ENCODE measurements at regions not wholly inside any gene's neighbourhood (a gene's known extent, or its start where the extent isn't known, plus 50 kb on each side); places are given as distances from the start of the nearest gene placed in this dataset.

DNA sequence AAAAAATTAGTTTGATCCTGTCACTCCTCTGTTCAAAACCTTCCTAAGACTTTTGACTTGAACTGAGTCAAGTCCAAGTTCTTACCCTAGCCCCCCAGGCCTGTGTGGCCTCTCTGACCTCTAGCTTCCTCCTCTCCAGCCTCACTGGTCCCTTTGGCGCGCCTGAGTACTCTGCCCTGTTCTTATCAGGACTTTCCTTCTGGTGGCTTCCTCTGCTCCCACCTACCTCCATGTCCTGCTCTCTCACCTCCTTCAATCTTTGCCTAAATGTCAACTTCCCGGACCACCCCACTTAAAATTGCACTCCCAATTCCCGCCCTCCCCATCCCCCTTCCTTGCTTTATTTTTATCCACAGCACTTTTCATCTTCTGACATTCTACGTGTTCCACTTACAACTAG, 526.1 kb upstream of the KLF4 start:
- DNase-seq, result no peak

DNA sequence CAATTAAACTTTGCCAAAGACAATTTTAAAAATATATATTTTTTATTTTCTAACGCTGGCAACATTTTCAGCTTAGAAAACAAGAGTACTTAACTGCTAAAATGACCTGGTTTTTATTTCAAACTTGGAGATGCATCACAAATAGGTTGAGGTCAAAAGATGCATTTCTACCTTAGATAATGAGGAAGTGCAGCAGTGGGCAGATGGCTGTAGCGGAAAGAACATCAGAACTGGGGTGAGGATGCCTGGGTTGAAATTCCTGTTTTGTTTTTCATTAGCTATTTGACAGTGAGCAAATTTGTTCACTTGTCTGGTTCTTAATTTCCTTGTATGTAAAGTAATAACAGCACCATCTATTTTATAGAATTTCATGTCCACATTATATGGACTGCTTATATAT, 524.8 kb upstream of the KLF4 start:
- no peak for DNase-seq

DNA sequence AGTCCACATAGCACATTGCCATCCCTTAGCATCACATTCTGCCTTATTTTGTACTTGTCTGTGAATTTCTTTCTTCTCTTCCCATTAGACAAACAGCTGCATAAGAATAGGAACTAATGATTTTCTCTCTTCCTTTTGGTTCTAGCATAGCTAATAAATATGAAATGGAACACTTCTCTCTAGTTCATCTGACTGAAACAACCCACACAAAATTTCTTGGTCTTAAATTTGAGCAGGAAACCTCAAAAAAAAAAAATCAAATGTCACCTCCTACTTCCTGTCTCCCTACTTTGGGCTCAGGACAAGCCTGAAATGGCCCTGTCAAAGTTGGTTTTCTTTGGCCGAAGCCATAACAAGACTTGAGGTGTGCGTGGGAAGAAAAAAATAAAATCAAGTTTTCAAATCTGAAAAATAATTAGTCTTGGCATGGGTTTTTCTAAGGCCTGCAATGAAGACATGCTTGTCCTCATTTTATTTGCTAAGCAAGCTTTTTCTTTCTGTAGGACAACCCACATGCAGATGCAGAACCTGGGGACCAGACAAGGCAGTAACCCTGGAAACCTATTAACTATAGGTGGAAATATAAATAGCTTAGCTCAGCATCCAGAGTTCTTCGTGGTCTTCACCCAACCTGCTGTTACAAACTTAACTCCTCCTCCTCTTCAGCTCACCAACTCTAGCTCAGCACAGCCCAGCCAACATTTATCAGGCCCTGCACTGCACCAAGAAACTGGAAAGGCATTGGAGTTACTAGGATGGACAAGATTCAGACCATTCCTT, 523.5 kb upstream of the KLF4 start:
- DNase-seq, result no peak

DNA sequence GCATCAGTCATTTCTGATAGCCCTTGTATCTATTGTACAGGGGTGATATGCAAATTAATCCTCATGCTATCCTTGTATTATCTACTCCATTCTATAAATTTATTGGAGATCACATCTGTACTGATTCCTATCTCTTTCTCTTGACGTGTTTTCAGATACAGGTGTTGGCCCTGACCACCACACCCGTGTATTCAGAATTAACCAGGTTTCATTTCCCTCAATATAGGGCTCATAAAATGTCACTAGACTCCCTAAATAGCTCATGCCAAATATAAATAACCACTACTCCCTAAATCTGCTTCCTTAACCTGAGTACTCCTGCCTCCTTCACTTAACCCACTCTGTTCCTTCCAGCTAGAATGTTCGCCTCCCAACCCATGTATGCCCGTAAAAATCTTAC, 522.8 kb upstream of the KLF4 start:
- DNase-seq, result no peak

DNA sequence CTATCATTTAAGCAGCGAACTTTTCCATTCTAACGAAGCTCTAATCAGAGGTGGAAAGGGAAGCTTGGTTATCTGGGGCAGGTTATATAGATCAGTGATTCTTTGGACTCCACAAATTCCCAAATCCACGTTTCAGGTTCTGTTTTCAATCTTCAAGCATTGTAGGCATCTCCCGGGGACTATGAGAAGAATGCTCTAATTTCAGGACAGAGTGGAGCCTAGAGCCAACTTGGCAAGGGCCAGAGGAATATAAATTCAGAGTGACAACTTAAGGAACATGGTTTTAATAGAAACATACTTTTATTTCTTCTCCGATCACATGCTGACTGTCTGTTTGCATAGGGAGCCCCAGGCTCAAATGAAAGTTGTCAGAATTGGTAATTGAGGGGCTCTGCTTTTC, 514.0 kb upstream of the KLF4 start:
- DNase-seq, result no peak

DNA sequence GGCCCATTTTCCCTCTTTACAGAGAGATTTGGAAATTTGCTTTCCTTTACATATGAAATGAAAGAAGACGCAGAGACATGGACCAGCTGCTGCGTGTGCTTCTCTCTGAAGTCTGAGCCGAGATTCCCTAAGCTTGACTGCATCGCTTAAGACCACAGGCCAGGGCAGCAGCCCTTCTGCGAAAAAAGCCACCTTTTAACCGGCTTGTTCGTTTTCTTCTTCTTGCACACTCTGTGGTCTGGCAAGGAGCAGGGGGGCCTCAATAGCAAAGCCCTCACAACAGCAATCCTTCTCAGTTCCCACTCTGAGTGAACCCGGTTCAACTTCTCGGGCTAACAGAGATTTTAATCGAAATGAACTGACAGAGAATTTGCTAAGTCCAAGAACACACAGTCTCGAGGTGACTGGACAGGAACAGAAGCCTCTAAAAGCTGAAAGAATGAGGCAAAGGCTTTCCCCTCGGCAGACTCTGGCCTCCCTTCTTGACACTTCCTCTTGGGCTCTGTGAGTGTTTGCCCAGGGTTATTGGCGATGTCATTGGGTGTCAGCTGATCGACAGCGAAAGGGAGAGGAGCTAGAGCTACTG, 512.9 kb upstream of the KLF4 start:
- DNase-seq, result no peak

DNA sequence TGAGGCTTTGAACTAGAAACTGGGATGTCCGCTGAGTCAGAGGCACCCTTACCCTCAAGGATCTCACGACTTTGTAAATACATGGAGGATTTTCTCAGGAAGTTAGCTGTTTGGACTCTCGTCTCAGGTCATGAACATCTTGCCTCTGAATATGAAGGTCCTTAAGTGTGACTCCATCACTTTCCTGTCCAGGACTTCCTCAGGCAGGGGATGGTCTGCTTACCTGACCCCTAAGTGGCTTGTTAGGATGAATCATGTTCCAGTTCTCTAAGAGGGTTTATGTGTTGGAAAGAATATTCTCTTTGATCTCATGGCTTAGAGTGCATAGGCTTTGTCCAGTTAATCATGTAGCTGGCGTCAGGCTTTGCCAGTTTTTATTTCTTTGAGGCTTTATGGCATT, 511.7 kb upstream of the KLF4 start:
- no peak for DNase-seq

DNA sequence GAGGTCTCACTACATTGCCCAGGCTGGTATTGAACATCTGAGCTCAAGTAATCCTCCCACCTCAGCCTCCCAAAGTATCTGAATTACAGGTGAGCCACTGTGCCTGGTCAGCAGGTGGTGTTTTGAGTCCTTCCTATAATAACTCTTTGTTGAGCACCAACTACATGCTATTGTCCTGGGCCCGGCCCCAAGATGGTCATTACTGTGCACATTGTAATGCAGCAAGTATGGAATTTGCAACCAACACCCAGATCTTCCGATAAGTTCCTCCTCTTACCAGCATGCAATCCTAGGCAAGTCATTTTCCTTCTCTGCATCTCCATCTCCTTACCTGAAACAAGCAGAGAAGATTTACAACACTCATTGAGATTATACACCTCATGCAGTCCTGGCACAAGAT, 510.3 kb upstream of the KLF4 start:
- DNase-seq, result no peak

DNA sequence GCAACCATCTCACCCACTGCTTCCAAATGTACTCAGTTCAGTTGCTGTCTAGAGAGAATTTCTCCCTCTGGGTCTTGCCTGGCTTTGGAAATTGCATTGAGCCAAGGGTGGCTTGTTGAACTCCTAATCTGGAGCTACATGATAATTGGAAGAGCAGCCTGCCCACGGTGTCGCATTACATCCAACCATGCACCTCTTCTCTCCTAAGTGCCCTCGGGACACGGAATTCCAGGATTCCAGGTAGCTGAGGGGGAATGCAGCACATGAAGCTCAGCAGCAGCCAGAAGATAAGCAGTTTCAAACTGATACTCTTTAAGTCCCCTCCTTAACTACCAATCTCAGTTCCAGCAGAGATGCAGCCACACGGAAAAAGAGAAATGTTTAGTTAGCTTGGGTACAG, 509.4 kb upstream of the KLF4 start:
- DNase-seq, result no peak

DNA sequence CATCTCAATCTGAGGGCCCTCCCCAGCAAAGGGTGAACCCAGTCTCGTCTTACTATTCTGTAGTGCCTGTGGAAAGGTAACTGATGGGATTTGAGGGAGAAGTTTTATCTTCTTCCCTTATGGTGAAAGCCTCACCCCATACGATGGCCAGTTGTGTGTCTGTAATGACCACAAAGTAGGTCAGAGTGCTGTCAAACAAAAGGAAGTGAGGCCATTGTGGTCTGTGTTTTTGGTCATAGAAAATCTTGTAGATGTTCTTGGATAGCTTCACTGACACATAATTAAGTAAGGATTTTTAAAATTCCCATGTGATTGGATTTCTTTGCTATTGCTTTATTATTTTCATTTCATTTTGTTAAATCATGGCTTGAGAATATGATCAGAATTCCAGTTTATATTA, 505.1 kb upstream of the KLF4 start:
- no peak for DNase-seq

DNA sequence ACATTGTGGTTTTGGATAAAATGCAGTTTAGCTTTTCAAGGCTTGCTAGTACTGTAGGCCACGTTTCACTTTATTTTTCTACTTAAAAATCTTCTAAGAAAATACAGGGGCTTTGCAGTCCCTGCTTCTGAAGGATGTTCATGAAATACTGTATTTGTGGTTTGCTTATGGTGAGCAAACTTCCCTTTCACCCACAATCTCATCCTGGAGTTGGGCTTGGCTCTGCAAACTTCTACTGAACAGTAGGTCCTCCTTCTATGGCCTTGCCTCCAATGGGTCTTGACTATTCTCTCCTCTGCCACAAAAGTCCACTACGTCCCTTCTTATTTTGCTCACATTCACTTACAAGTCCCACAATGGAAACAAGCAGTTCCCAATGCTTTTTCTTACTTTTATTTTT, 502.7 kb upstream of the KLF4 start:
- no peak for DNase-seq

DNA sequence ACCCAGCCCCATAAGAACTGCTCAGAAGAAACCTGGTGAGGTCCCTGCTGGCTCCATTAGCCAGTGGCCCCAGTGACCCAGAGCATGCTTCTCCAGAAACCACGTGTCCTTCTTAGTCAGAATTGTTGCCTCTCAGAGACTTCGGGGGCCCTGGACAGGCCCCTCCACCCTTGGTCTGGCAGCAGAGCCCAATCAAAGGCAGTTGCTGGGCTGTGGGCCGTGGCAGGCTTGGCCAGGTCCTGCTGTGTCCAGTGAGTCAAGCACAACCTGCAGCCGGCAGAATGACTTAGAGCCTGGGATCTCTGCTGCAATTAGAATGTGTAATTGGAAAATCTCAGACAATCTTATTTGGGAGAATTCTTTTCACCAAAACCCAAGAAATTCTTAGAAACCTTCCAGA, 502.0 kb upstream of the KLF4 start:
- no peak for DNase-seq

DNA sequence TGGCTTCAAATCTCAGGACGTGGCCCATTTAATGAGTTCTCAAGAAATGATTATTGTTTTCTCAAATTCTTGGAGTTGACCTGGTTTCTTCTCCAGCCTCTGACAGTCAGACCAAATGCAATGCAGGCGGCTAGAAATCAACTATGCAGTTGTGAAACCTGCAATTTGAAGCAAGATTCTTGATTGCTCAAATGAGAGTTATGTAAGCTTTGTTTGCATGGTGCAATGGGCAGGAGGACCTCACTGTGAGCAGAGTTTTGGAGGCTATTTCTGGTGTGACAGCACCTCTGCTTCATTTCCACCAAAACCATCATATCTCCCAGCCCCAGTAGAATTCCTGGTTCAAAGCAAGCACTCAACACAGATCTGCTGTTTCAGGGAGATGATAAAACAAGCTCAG, 500.0 kb upstream of the KLF4 start:
- DNase-seq, result no peak

DNA sequence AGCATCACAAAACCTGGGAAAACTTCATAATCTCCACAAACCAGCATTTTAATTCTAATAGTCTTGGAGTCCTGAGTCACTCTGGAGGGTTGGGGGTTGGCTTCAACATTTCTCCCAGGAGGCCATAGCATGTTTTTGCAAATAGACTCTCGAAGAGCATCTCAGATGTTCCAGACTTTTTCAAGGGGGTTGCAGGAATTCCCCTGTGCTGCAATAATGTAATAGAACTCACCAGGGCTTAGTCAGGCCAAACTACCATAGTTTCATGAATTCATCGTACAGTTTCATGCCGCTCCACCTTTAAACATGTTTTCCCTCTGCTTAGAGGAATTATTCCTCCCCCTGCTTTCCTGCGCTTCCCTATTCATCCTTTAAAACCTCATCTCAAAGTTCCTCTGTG, 499.5 kb upstream of the KLF4 start:
- DNase-seq, result no peak

DNA sequence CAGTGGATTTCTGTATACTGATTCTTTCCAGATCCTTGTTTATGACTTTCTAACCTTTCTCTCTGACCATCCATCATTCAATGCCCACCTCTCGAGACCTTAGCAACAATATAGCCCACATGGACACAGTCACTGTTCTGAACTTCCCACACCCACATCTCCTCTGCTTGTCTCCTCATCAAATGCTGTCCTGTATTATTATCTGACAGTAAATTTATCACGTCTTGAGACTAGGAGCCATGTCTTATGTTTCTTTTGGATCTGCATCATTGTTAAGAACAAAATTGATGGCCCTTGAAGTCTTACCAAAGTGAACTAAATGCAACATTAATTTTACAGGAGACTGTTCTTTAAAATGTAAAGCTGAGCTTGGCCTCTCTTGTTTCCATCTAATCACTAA, 495.4 kb upstream of the KLF4 start:
- DNase-seq, result no peak

DNA sequence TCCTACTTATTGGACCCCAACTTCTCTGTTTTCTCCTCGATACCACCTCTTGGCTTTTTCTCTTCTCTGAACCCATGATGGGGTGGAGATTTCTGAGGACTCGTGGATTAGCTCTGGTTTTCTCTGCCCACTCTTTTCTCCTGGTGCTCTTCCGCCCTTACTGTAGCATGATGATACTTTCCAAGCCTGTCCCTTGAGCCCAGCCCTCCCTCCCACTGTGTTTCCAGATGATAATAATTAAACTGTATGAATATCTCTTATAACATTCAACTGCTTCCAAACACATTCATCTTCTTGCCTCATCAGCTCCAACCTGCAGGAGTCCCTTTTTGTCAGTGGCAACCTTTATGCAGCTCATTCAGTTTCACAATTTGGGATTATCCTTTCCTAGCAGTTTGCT, 494.2 kb upstream of the KLF4 start:
- no peak for DNase-seq

DNA sequence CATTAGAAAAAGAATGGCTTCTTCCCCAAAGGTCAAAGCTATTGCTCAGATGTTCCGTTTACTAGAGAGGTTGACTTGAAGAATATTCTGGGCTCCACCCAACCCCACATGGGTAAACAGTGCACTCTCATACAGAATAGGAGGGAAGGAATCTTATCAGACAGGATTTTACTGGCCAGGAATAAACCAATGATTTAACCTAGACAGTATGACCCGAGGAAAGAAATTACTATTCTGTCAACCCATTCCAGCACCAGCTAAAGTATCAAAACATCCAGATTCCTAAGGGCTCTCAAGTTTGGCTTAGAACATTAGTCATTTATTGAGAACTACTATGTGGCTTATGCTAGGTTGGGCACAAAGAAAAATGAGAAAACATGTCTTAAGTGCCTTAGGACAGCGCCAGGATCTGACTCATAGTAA, 493.6 kb upstream of the KLF4 start:
- DNase-seq, result no peak

DNA sequence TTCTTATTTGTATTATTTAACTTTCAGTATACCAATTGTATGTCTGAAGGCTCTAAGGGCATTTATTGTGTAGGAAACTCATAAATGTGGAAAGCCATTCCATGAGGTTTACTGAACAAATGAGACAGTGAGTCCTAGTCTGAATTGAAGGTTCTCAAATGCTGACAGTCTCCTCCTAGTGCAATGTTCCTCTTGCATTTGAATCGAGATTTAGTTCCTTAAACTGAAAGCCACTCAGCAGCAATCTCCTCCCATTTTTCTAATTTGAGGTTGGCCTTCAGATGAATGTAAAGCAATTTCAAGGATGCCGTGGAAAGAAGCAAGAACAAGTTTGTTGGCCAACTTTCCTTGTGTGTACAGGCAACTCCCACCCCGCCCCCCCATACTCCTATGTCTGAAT, 493.2 kb upstream of the KLF4 start:
- DNase-seq, result no peak

DNA sequence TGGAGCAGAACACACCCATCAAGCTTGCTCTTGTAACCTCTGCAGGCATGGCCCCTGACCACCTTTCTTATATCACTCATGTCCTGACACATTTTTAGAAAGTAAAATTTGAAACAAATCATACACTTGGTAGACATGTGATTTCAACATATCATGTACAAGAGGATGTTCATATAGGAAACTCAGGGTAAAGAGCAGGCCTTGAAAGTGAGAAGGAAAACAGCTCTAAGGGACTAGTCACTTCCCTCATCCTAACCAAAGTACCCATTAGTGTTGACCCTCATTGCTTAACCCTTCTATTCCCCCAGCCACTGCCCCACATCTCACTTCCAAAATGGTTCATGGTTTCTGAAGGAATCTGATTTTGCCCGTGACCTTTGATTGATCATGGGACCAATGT, 492.4 kb upstream of the KLF4 start:
- DNase-seq, result no peak

DNA sequence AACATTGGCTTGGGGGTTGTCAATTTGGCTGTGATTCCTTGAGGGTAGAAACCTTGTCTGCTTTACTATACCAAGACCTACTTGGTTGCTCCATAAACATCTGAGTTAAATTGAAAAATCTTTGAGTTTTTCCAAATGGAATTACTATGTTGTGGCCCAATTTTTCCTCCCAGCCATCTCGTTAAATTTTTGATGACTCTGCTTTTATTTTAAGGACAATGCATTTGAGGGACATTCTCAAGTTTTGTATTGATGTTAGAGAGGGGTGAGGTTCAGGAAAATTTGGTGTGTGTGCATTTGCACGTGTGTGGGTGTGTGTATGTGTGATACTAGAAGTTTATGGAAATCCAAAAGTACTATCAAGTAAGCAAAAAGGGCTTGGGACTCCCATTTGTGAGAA, 491.4 kb upstream of the KLF4 start:
- DNase-seq, result no peak

DNA sequence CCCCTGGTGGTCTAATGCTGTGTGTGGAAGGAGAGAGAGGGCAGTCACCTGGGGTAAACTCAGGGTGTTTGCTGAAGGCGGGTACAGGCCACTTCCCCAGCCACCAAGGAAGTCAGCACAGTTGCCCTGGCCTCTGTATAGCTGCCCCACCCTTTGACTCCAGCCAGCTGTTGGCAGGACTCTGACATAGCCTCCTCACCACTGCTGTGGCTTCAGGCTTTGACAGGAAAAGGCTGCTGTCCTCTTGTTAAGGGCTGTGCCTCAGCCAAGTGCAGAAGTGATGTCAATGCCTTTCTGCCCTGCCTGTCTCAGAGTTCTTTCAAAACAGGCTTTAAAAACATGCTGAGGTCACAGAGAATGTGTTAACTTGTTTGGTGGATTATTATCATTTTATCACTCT, 487.2 kb upstream of the KLF4 start:
- no peak for DNase-seq

DNA sequence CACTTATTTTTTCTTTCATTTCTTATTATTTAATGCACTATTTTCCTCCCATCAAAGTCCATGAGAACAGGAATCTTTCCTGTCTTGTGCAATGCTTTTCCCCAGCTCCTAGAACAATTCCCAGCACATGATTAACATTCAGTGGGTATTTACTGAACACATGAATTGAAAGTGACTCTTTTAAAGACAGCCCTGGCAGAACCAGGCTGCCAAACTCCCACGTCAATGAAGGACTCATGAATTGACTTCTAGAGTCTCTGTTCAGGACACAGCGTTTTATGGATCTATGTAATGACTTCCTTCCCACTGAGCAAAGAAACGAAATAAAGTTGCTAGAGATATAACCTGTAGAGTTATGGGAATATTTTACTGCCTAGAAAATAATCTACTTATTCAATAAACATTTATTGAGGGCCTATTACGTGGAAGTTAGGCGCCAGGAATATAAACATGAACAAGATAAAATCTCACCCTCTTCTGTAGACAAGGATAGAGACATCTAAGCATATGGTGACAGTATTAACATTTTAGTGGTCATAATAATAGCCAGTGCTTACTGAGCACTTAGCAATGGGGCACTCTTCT, 485.9 kb upstream of the KLF4 start:
- DNase-seq, result no peak

DNA sequence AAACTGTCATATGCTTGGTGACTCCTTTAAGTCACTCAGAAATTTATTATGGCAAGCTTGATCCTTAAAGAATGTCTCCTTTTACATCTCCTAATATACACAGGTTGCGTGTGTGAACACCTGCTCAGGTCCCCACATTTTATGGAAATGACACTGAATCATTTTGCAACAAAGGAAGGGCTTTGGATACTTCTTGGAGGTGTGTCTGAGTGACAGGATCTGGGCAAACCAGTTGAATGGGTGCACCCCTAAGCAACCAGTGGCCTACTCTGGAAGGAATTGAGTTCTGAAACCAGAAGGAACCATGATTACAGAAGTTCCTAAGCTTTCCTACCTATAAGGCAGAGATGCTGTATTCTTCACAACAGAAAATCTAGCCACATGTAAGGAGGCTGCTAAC, 483.9 kb upstream of the KLF4 start:
- DNase-seq, result no peak

DNA sequence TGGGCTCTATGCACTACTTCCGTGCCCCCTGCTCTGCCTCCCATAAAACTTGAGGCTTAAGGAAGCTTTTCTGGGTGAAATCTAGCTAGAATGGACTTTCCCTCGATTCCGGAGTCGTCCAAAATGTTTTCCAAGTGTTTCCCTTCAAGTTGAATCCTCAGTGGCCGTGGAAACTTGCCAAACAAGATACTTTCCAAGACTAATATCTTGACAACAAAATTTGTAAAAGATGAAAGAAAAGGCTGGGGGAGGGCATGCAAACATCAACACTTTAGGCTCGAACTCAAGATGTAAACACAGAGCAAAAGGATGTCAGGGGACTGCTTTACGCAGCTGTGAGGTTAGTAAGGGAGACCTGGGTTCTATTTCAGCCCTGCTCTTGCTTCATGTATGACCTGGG, 482.8 kb upstream of the KLF4 start:
- no peak for DNase-seq

DNA sequence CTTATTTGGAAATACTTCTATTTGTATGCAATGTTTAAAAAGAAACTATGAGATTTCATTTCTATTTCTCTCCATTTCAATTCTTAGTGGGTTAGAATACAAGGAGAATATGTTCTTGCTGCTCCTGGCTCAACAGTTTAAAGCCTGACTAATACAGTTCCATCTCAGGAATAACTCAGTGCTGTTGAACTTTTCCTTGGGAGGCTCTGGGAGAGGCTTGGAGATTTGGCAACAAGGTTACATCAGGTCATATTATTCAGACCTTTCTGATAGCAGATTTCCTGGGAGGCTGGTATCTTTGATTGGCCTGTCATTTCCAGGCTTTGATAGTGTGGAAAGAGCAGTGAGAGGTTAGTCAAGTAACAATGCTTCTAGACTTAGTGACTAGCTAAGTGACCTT, 481.7 kb upstream of the KLF4 start:
- DNase-seq, result no peak

All from DMS79 (cell line).